ENCODE measurements at regions not wholly inside any gene's neighbourhood (a gene's known extent, or its start where the extent isn't known, plus 50 kb on each side); places are given as distances from the start of the nearest gene placed in this dataset.

GRCh38 chr10:131635564-131636015, 265.2 kb upstream of the PPP2R2D start:
- peak; percentile 59 for DNase-seq (ENCODE audit: low spot score)

GRCh38 chr10:131636116-131636515, 264.7 kb upstream of the PPP2R2D start:
- no peak for DNase-seq (ENCODE audit: low spot score)

- DNase-seq (ENCODE audit: low spot score): no peak
Measured at GRCh38 chr10:131636841-131637724, 263.7 kb upstream of the PPP2R2D start.

- DNase-seq (ENCODE audit: low spot score): no peak
Measured at GRCh38 chr10:131638049-131638879, 262.5 kb upstream of the PPP2R2D start.

- DNase-seq (ENCODE audit: low spot score): no peak
Measured at GRCh38 chr10:131638880-131639278, 261.9 kb upstream of the PPP2R2D start.

- DNase-seq (ENCODE audit: low spot score): no peak
Measured at GRCh38 chr10:131640045-131640644, 260.7 kb upstream of the PPP2R2D start.

- DNase-seq (ENCODE audit: low spot score): no peak
Measured at GRCh38 chr10:131641231-131641630, 259.6 kb upstream of the PPP2R2D start.

- DNase-seq (ENCODE audit: low spot score): no peak
Measured at GRCh38 chr10:131641898-131642297, 258.9 kb upstream of the PPP2R2D start.

GRCh38 chr10:131642966-131643365, 257.8 kb upstream of the PPP2R2D start:
- DNase-seq (ENCODE audit: low spot score): no peak

- DNase-seq (ENCODE audit: low spot score): no peak
Measured at GRCh38 chr10:131644289-131644688, 256.5 kb upstream of the PPP2R2D start.

GRCh38 chr10:131644864-131645658, 255.7 kb upstream of the PPP2R2D start:
- DNase-seq (ENCODE audit: low spot score): no peak

- DNase-seq (ENCODE audit: low spot score): no peak
Measured at GRCh38 chr10:131645756-131646155, 255.1 kb upstream of the PPP2R2D start.

- no peak for DNase-seq (ENCODE audit: low spot score)
Measured at GRCh38 chr10:131646551-131647525, 254.0 kb upstream of the PPP2R2D start.

GRCh38 chr10:131647789-131648188, 253.0 kb upstream of the PPP2R2D start:
- DNase-seq (ENCODE audit: low spot score): no peak

- DNase-seq (ENCODE audit: low spot score): no peak
Measured at GRCh38 chr10:131648386-131649020, 252.3 kb upstream of the PPP2R2D start.

- no peak for DNase-seq (ENCODE audit: low spot score)
Measured at GRCh38 chr10:131649617-131650016, 251.2 kb upstream of the PPP2R2D start.

GRCh38 chr10:131650169-131650705, 250.6 kb upstream of the PPP2R2D start:
- no peak for DNase-seq (ENCODE audit: low spot score)

- DNase-seq (ENCODE audit: low spot score): no peak
Measured at GRCh38 chr10:131650771-131651673, 249.8 kb upstream of the PPP2R2D start.
